ENCODE measurements at regions not wholly inside any gene's neighbourhood (a gene's known extent, or its start where the extent isn't known, plus 50 kb on each side); places are given as distances from the start of the nearest gene placed in this dataset.
"Not testable (repeated sequence)": the region's sequence is repeated elsewhere in the genome, so short reads cannot be mapped to it uniquely, and the experiment has no call there.

- DNase-seq: no peak
Observed at GRCh38 chrX:86887341-86887740, 630.3 kb upstream of the KLHL4 start.

- no peak for DNase-seq
Observed at GRCh38 chrX:86910027-86910426, 607.6 kb upstream of the KLHL4 start.

DNA sequence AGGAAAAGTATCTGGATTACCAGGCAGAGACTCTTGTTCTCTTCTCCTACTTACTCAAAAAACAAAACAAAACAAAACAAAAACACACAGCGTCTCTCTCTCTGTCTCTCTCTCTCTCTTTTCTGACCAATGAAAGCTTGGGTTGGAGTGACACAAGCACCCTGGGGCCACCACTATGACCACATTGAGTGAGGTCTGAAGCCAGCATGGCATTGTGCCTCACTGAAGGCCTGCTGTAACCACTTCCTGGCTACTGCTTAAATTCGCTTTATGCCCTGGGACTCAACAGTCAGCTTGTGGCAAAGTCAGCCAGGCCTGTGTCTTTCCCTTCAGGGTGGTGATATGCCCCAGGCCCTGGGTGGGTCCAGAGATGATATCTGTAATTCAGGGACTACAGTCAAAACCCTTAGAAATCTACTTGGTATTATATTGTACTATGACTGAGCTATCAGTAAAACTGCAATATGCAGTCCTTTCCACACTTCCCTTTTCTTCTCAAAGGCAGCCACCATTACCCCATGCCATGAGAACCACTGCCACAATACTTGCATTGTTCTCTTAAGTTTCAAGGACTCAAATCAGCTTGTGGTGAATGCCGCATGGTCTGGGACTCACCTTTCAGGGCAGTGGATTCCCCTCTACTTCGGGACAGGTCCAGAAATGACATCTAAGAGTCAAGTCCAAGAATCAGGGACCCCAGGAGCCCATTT lies 606.8 kb upstream of the KLHL4 start:
- DNase-seq: no peak

DNA sequence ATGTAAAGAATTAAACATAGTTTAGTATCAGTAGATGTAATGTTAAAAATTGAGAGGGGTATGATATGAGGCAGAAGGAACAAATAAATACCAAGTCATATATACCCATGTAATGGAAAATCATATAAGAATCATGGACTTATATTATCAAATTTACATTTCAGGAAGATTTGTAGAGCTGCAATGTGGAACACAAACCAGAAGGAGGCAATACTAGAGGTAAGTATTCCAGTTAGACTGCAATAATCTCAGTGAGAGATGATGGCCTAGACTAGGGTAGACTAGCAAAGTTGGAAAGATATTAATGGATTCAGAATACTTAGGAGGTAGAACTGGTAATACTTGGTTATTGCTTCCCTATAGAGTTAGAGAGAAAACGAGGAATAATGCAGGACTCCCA lies 603.0 kb upstream of the KLHL4 start:
- DNase-seq: no peak

GRCh38 chrX:86917959-86918358 lies 599.6 kb upstream of the KLHL4 start:
- DNase-seq: no peak

DNA sequence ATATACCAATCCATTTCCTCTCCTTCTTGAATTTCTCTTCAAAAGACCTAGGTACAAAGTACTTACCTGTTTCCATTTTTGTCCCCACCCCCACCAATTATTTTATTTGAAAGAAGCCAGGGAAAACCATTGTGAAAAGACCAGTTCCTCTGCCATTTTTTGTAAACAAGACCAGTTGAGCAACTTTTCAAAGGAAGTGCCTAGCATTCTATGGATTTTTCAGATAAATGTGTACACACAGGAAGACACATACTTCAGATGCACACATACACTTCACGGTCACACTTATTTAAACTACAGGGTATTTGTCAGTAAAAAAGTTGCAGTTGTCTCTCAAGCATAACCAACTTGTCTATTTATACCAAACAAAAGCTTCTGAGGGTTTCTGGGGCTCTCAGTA lies 587.2 kb upstream of the KLHL4 start:
- no peak for DNase-seq

DNA sequence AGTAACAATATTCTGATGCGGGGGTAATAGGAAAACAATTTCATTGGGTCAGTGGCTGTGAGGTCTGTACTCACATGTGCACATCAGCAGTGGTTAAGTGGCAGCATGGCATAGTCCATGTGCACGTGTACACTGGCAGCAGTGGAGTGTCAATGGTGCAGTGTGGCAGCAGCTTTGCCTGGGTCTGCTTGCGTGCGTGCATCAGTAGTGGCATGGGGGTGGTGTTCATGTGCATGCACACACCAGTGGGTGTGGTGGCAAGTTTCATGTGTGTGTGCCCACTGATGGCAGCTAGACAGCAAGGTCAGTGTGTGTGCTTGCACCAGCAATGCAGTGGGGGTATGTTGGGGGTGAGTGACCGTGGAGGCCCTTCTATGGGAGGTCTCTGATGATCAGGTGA lies 581.6 kb upstream of the KLHL4 start:
- no peak for DNase-seq

DNA sequence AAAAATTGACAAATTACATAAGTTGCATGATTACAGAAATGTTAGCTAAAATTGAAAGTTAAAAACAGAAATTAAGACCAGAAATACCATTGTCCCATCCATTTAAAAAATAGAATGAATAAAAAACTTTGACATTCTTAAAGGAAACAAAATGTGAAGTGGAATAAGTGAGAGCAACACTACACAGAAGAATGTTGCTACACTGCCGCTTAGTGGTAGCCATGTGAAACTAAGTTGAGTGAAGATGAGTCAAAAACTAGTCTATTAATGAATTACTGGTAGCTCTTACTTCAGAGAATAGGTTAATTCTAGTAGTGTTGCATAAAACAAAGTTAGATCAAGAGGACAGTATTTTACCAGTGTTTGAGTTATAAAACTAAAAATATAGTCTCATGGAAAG lies 571.0 kb upstream of the KLHL4 start:
- peak; percentile 0 for DNase-seq

- DNase-seq: no peak
Observed at GRCh38 chrX:86964321-86964720, 553.3 kb upstream of the KLHL4 start.

- DNase-seq: no peak
Observed at GRCh38 chrX:86981326-86981879, 536.2 kb upstream of the KLHL4 start.

- not testable (repeated sequence) for DNase-seq
Observed at GRCh38 chrX:86987351-86987750, 530.3 kb upstream of the KLHL4 start.

GRCh38 chrX:87003031-87003430 lies 514.6 kb upstream of the KLHL4 start:
- no peak for DNase-seq

DNA sequence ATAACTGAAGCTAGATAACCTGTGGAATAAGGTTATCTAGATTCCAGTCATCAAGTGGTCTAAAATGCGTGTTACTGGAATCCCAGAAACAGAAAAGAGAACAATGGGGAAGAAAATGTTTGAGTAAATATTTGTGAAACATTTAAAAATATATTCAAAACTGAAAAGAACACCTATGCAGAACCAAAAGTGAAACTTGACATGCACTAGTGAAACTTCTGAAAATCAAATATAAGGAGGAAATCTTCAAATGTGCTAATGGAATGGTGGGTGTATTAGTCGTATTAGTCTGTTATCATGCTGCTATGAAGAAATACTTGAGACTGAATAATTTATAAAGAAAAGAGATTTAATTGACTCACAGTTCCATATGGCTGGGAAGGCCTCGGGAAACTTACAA lies 512.4 kb upstream of the KLHL4 start:
- no peak for DNase-seq

- DNase-seq: no peak
Observed at GRCh38 chrX:87005885-87006284, 511.7 kb upstream of the KLHL4 start.

GRCh38 chrX:87006561-87006960 lies 511.0 kb upstream of the KLHL4 start:
- DNase-seq: no peak

DNA sequence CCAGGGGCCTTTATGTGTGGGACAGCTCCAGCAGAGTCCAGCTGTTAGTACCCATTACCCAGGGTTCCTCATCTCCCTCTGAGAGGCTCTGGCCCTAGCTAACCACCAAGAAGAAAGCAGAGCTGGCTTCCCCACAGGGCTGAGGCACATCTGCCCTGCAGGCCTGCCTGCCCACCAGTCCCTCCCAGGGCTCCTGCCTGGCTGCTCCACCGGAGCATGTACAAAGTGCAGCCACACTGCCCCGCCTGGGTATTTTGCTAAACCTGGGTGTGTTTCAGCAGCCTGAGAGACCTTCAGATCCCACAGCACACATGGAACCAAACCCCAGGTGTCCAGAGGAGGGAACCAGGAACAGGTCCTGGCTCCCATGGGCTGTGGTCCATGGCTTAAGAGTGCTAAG lies 500.4 kb upstream of the KLHL4 start:
- no peak for DNase-seq

DNA sequence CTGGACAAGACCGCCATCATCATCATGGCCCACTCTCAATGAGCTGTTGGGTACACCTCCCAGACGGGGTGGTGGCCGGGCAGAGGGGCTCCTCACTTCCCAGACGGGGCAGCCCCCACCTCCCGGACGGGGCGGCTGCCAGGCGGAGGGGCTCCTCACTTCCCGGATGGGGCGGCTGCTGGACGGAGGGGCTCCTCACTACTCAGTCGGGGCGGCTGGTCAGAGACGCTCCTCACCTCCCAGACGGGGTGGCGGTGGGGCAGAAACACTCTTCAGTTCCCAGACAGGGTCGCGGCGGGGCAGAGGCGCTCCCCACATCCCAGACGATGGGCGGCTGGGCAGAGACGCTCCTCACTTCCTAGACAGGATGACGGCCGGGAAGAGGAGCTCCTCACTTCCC lies 484.5 kb upstream of the KLHL4 start:
- DNase-seq: not testable (repeated sequence)

- DNase-seq: no peak
Observed at GRCh38 chrX:87045352-87045751, 472.2 kb upstream of the KLHL4 start.

- DNase-seq: no peak
Observed at GRCh38 chrX:87049567-87049966, 468.0 kb upstream of the KLHL4 start.

GRCh38 chrX:87063642-87064041 lies 454.0 kb upstream of the KLHL4 start:
- no peak for DNase-seq

DNA sequence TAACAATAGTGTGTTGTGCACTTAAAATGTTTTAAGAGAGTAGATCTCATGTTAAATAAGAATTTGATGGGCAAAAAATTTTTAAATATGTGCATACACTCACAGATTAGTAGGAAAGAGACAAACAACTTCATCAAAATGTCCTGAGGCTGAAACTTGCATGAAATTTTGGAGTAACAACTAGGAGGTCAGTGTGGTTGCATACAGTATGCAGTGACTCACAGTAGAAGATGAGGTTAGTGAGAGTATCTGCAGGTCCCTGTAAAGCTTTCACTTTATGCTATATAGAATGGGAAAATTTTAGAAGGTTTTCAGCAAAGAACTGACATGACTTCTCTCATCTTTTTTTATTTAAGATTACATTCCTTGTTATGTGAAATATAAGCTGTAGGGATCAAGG lies 453.1 kb upstream of the KLHL4 start:
- DNase-seq: no peak

DNA sequence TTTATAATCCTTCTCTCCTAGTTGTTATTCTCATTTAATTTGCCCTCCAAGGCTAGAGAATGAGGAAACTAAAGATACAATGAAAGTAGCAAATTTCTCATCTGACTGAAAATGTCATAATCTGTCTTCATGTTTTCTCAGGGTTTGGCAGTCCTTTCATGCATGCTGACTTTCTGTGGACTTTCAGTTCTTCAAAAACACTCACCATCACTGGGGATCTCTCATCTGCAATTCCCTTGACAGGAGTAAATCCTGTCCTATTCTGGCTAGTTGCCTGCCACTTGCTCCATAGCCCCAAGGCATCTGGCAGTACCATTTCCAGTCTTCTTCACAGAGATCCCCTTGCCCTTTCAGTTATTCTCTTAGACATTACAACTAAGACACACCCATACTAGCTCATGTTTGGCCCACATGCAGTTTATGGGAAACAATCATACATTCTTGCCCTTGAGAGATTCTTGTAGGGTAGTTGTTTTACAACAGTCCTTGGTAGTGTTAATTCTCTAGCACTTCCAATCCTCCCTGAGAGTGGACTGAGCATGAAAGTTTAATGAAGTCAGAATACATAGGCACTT lies 449.7 kb upstream of the KLHL4 start:
- DNase-seq: no peak

DNA sequence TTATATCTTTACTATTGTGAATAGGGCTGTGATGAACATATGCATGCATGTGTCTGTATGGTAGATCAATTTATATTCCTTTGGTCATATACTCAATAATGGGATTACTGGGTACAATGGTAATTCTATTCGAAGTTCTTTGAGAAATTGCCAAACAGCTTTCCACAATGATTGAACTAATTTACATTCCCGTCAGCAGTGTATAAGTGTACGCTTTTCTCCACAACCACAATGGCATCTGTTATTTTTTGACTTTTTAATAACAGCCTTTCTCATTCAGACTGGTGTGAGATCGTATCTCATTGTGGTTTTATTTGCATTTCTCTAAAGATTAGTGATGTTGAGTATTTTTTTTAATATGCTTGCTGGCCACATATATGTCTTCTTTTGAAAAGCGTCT lies 439.4 kb upstream of the KLHL4 start:
- DNase-seq: no peak

DNA sequence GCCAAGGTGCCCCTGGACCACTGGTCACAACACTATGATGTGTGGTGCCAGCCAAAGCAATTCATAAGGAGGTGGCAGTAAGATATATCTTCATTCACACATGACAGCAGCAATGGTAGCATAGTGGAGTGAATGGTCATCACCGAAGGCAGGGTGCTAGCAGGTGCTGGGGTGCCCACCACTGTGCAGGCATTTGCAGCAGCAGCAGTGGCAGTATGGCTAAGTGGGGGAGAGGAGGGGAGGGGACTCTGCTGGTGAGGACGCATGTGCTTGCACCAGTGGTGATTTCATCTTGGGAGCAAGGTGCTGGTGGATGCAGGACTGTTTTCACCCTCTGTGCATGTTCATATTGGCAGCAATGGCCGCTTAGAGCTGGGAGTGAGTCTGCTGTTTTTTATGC lies 419.1 kb upstream of the KLHL4 start:
- no peak for DNase-seq

- DNase-seq: no peak
Observed at GRCh38 chrX:87105131-87105530, 412.5 kb upstream of the KLHL4 start.

All from NCI-H1092 (cell line).